ENCODE measurements at regions not wholly inside any gene's neighbourhood (a gene's known extent, or its start where the extent isn't known, plus 50 kb on each side); places are given as distances from the start of the nearest gene placed in this dataset.

GRCh38 chr12:113655479-113655878, 183.8 kb upstream of the LHX5 start:
- DNase-seq: no peak
- Histone ChIP-seq H3K36me3 (no peaks in the 10 kb centered on the region), H3K4me1 (no peaks in the 10 kb centered on the region), H3K27ac (no peak overlapping the region), H3K27me3 (peaks cover 0 to 6% (median 0%) of the 10 kb centered on the region in 3 donors), H3K9me3 (peaks cover 0 to 7% (median 2%) of the 10 kb centered on the region in 4 donors), H3K4me3 (no peak overlapping the region)
- 82 to 90% methylated on average over 3 of the region's 3 CpGs for WGBS, 2 donors
- intact Hi-C loops (cut with DNase I): no loop called here
- TF ChIP-seq EP300 (IDR thresholded peaks at IDR 0.05): no peak
- TF ChIP-seq CTCF (IDR thresholded peaks at IDR 0.05): no peak
- TF ChIP-seq POLR2A (IDR thresholded peaks at IDR 0.05): no peak

- Histone ChIP-seq H3K4me3 (no peak overlapping the region), H3K9me3 (peaks cover 0 to 7% (median 2%) of the 10 kb centered on the region in 4 donors), H3K27ac (no peak overlapping the region), H3K36me3 (no peaks in the 10 kb centered on the region), H3K27me3 (peaks cover 0 to 6% (median 0%) of the 10 kb centered on the region in 3 donors), H3K4me1 (no peaks in the 10 kb centered on the region)
- intact Hi-C loops (cut with DNase I): no loop called here
- 64 to 67% methylated on average over 3 of the region's 3 CpGs for WGBS, 2 donors
- TF ChIP-seq POLR2A (IDR thresholded peaks at IDR 0.05) (no peak), POLR2AphosphoS5 (IDR thresholded peaks at IDR 0.05) (no peak), CTCF (IDR thresholded peaks at IDR 0.05) (no peak), EP300 (IDR thresholded peaks at IDR 0.05) (no peak)
- no peak for DNase-seq
Observed at GRCh38 chr12:113651662-113652061, 180.0 kb upstream of the LHX5 start.

GRCh38 chr12:113650476-113650875, 178.8 kb upstream of the LHX5 start:
- peaks cover 0 to 16% (median 9%) of the 10 kb centered on the region in 3 donors for H3K27me3 ChIP-seq
- DNase-seq: no peak
- no peaks in the 10 kb centered on the region for H3K36me3 ChIP-seq
- no peak overlapping the region for H3K4me3 ChIP-seq
- WGBS, 2 donors: 52 to 71% methylated on average over 6 of the region's 6 CpGs
- no peak overlapping the region for H3K27ac ChIP-seq
- intact Hi-C loops (cut with DNase I): no loop called here
- peaks cover 0 to 4% (median 2%) of the 10 kb centered on the region in 4 donors for H3K9me3 ChIP-seq
- no peaks in the 10 kb centered on the region for H3K4me1 ChIP-seq
- TF ChIP-seq POLR2A (IDR thresholded peaks at IDR 0.05) (no peak), POLR2AphosphoS5 (IDR thresholded peaks at IDR 0.05) (no peak), EP300 (IDR thresholded peaks at IDR 0.05) (no peak), CTCF (IDR thresholded peaks at IDR 0.05) (no peak)

- no peaks in the 10 kb centered on the region for H3K9me3 ChIP-seq
- H3K27me3 ChIP-seq: peaks cover 0 to 21% (median 18%) of the 10 kb centered on the region in 3 donors
- no peak for DNase-seq
- no peak overlapping the region for H3K27ac ChIP-seq
- no peaks in the 10 kb centered on the region for H3K4me1 ChIP-seq
- 53 to 73% methylated on average over 20 of the region's 20 CpGs for WGBS, 2 donors
- no peaks in the 10 kb centered on the region for H3K36me3 ChIP-seq
- intact Hi-C loops (cut with DNase I): no loop called here
- no peak overlapping the region for H3K4me3 ChIP-seq
- no peak for TF ChIP-seq EP300 (IDR thresholded peaks at IDR 0.05)
- no peak for TF ChIP-seq POLR2AphosphoS5 (IDR thresholded peaks at IDR 0.05)
- TF ChIP-seq CTCF (IDR thresholded peaks at IDR 0.05): no peak
- TF ChIP-seq POLR2A (IDR thresholded peaks at IDR 0.05): no peak
Observed at GRCh38 chr12:113649256-113649830, 177.7 kb upstream of the LHX5 start.

GRCh38 chr12:113647048-113647447, 175.4 kb upstream of the LHX5 start:
- TF ChIP-seq CTCF (IDR thresholded peaks at IDR 0.05): no peak
- TF ChIP-seq POLR2A (IDR thresholded peaks at IDR 0.05): no peak
- no peak for TF ChIP-seq POLR2AphosphoS5 (IDR thresholded peaks at IDR 0.05)
- no peak for TF ChIP-seq EP300 (IDR thresholded peaks at IDR 0.05)
- no peaks in the 10 kb centered on the region for H3K36me3 ChIP-seq
- DNase-seq: no peak
- no peaks in the 10 kb centered on the region for H3K9me3 ChIP-seq
- intact Hi-C loops (cut with DNase I): no loop called here
- no peak overlapping the region for H3K27ac ChIP-seq
- H3K4me3 ChIP-seq: no peak overlapping the region
- 68 to 76% methylated on average over 4 of the region's 4 CpGs for WGBS, 2 donors
- no peaks in the 10 kb centered on the region for H3K4me1 ChIP-seq
- peaks cover 0 to 39% (median 26%) of the 10 kb centered on the region in 3 donors for H3K27me3 ChIP-seq

All from sigmoid colon (tissue), 6 donors.